HG02938 (cell line): ENCODE measurements at regions not wholly inside any gene's neighbourhood (a gene's known extent, or its start where the extent isn't known, plus 50 kb on each side); places are given as distances from the start of the nearest gene placed in this dataset.

Experiments used
- ATAC-seq: cut with Tn5 transposase; IDR thresholded peaks from one replicate; pipeline ENCODE4 v1.9.1; 2021; ENCODE audit warnings: mild to moderate bottlenecking, moderate library complexity; ENCODE audit not compliant: unreplicated experiment

- ATAC-seq = no peak
Measured at GRCh38 chr7:96495751-96496216, 173.9 kb upstream of the SLC25A13 start.

GRCh38 chr7:96486681-96487080 lies 164.8 kb upstream of the SLC25A13 start:
- no peak for ATAC-seq

- ATAC-seq = no peak
Measured at GRCh38 chr7:96484845-96485244, 162.9 kb upstream of the SLC25A13 start.

- no peak for ATAC-seq
Measured at GRCh38 chr7:96484091-96484490, 162.2 kb upstream of the SLC25A13 start.

- ATAC-seq = no peak
Measured at GRCh38 chr7:96481796-96482195, 159.9 kb upstream of the SLC25A13 start.

- ATAC-seq = no peak
Measured at GRCh38 chr7:96479015-96479645, 157.2 kb upstream of the SLC25A13 start.

GRCh38 chr7:96471606-96472005 lies 149.7 kb upstream of the SLC25A13 start:
- no peak for ATAC-seq

GRCh38 chr7:96452146-96452545 lies 130.2 kb upstream of the SLC25A13 start:
- ATAC-seq = no peak

GRCh38 chr7:96449094-96449493 lies 127.2 kb upstream of the SLC25A13 start:
- no peak for ATAC-seq

- no peak for ATAC-seq
Measured at GRCh38 chr7:96447109-96447645, 125.3 kb upstream of the SLC25A13 start.

- ATAC-seq = no peak
Measured at GRCh38 chr7:96441436-96442084, 119.7 kb upstream of the SLC25A13 start.

- no peak for ATAC-seq
Measured at GRCh38 chr7:96440328-96440727, 118.4 kb upstream of the SLC25A13 start.

- ATAC-seq = no peak
Measured at GRCh38 chr7:96436880-96437279, 115.0 kb upstream of the SLC25A13 start.

- ATAC-seq = no peak
Measured at GRCh38 chr7:96430356-96430755, 108.5 kb upstream of the SLC25A13 start.

- ATAC-seq = no peak
Measured at GRCh38 chr7:96427143-96427542, 105.2 kb upstream of the SLC25A13 start.

- ATAC-seq = no peak
Measured at GRCh38 chr7:96426685-96427084, 104.8 kb upstream of the SLC25A13 start.

GRCh38 chr7:96426027-96426426 lies 104.1 kb upstream of the SLC25A13 start:
- no peak for ATAC-seq

GRCh38 chr7:96424411-96424810 lies 102.5 kb upstream of the SLC25A13 start:
- ATAC-seq = no peak

- no peak for ATAC-seq
Measured at GRCh38 chr7:96422388-96422787, 100.5 kb upstream of the SLC25A13 start.

GRCh38 chr7:96418581-96418980 lies 96.7 kb upstream of the SLC25A13 start:
- no peak for ATAC-seq

- no peak for ATAC-seq
Measured at GRCh38 chr7:96417784-96418183, 95.9 kb upstream of the SLC25A13 start.

- ATAC-seq = no peak
Measured at GRCh38 chr7:96416599-96416998, 94.7 kb upstream of the SLC25A13 start.
